Lower leg skin (tissue), 4 donors: ENCODE measurements at regions not wholly inside any gene's neighbourhood (a gene's known extent, or its start where the extent isn't known, plus 50 kb on each side); places are given as distances from the start of the nearest gene placed in this dataset.

Experiments
- DNase-seq, 2 donors: peaks; one replicate each; pipeline ENCODE4 v3.0.0-alpha.2; 2019; ENCODE audit warnings: low spot score in 2 of 2
- H3K4me3 ChIP-seq: fragments of 200-600 bp; sonication (generic); 2 replicates; pipeline ENCODE4 v1.5.1; 2017; ENCODE audit warnings: mild to moderate bottlenecking, low read depth; ENCODE audit not compliant: poor library complexity, severe bottlenecking
- CTCF ChIP-seq, 3 donors: fragments of 450-650 bp; IDR thresholded peaks; one replicate each; pipeline ENCODE4 v1.5.1; 2016; ENCODE audit warnings: antibody characterized with exemption in 3 of 3, mild to moderate bottlenecking in 3 of 3, moderate library complexity in 2 of 3
- POLR2A ChIP-seq, 2 donors: fragments of 450-650 bp; IDR thresholded peaks; one replicate each; pipeline ENCODE4 v1.6.1; 2016 to 2017; ENCODE audit warnings: antibody characterized with exemption in 2 of 2, mild to moderate bottlenecking in 1 of 2, moderate library complexity in 1 of 2
- WGBS, 2 donors: methylation state at CpG; one replicate each; pipeline ENCODE4 v1.1.5; 2018; 5-methylcytosine and 5-hydroxymethylcytosine counted together
- intact Hi-C: fragments of 100-400 bp; cut with DNase I; formaldehyde crosslinking; loops from one replicate; pipeline ENCODE4 v1.15.0; 2023; ENCODE audit warnings: low total_unique reads

- WGBS, 2 donors: 23% methylated on average over 9 of the region's 9 CpGs
- intact Hi-C loops: no loop called here
- no peak for DNase-seq
- TF ChIP-seq POLR2A (IDR thresholded peaks at IDR 0.05): no peak
- peak overlapping the region; percentile 67 for H3K4me3 ChIP-seq
These were observed 88.3 kb upstream of the IPO9 start for GRCh38 chr1:201740670-201741111.

DNA sequence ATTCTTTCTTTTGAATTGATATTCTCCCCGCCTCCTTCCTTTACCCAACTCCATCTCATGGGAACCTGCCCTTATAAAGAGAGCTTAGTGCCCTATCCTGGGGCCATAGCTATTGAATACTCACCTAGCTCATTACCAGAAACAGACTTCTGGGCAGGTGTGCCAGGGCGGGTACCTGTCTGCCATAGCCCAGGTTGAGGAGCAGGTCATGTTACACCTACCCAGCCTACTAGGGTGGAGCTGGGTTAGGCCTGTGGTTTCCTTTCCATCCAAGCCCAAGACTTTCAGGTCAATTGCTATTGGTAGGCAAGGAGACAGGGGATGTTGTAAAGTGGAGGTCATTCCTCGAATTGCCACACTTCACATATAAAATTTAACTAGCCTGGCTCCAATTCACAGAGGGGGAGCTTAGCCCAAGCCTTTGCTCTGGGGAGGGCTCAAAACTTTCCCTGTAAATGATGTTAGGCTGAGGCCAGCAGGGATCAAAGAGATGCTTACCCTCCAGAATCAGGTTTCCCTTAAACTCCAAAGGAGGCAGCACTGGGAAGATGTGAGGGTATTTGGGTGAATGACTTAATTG, 87.1 kb upstream of the IPO9 start:
- WGBS, 2 donors: 52 to 59% methylated on average over 3 of the region's 3 CpGs
- no peak for TF ChIP-seq CTCF (IDR thresholded peaks at IDR 0.05)
- no peak for TF ChIP-seq POLR2A (IDR thresholded peaks at IDR 0.05)
- intact Hi-C loops: no loop called here
- DNase-seq: no peak
- H3K4me3 ChIP-seq: no peak overlapping the region

DNA sequence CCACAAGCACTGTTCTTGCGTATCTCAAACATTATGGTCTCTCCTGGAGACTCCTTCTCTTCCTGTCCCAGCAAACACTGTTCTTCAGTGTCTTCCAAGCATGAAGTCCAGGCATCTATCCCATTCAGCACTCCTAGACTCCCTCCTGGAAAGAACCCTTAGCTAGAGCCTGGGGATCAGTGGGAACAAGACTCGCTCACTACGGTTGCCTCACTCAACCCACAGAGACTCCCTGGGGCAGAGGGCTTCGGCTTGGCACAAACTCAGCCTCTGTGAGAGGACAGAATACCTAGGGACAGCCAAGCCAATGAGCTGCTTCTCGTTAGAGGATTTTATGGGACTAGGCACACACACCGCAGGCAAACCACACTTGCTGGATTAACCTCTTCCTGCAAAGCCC, 86.5 kb upstream of the IPO9 start:
- DNase-seq: no peak
- 35 to 41% methylated on average over 6 of the region's 6 CpGs for WGBS, 2 donors
- intact Hi-C loops: no loop called here
- H3K4me3 ChIP-seq: no peak overlapping the region
- TF ChIP-seq CTCF (IDR thresholded peaks at IDR 0.05) (no peak), POLR2A (IDR thresholded peaks at IDR 0.05) (no peak)

DNA sequence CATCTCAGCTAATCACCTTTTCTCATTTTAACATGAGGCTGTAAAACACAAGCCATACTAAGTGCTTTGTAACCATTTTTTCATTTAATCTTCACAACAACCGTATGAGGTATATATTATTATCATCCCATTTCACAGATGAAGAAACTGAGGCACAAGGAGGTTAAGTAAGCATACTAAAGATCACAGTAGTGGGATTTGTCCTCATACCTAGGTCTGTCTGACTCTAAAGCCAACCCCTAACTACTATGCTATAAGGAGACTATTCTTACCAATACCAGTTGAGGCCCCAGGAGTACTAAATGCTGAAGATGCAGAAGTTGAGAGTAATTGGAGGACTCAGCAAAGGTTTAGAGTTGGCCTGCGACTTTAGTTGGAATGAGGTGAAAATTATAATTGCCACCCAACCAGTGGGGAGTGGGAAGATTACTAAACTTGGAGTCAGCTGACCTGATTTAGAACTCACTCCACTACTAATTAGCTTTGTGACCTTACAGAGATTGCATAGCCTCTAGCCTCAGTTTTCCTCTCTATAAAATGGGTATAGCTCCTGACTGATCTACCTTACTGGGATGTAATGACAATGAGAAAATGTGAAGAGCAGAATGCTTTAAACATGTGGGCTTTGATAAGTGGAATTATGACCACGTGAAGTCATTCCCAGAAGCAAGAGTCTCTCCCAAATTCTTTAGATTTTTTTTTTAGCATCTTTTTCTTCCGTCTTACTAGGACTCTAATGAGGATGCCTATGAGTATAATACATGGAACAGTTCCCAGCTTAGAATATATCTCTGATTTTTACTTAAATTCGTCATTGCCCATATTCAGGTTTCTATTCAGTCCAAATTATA, 85.8 kb upstream of the IPO9 start:
- no peak overlapping the region for H3K4me3 ChIP-seq
- DNase-seq: no peak
- TF ChIP-seq POLR2A (IDR thresholded peaks at IDR 0.05) (no peak), CTCF (IDR thresholded peaks at IDR 0.05) (no peak)
- WGBS, 2 donors: 87 to 89% methylated on average over 5 of the region's 5 CpGs
- intact Hi-C loops: no loop called here

DNA sequence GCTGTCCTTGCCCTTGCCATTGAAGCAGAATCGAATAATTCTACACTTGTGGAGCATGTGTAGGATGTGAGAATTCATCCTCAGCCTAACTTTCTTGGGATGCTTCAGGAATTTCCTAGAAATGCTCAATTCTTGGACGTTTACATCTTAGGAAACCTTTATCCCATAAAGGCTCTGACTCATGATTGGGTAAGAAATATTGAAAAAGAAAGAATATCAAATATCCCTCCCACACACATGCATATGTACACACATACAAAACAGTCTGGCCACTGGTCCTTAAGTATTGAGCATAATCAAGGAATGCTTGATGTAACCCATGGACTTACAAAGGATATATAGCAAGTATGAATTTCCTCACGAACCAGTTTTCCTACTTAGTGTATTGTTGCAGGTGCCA, 83.9 kb upstream of the IPO9 start:
- TF ChIP-seq CTCF (IDR thresholded peaks at IDR 0.05) (no peak), POLR2A (IDR thresholded peaks at IDR 0.05) (no peak)
- H3K4me3 ChIP-seq: no peak overlapping the region
- no peak for DNase-seq
- 55 to 70% methylated on average over 3 of the region's 3 CpGs for WGBS, 2 donors
- intact Hi-C loops: no loop called here

DNA sequence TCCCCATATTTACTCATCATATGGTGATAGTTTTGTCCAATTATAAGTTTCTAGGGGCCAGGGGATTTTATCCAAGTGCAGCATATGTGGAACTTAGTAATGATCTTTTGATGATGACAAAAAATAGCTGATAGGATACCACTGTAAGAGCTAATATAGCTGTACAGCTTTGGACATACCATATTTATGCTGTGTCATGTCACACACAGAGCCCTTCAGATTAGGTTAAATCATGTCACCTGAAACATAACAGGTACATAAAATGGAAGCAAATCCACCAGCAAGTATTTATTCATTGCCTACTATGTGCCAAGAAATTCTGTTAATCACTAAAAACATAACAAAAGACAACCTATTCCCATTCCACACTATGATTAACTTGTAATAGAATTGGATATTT, 82.8 kb upstream of the IPO9 start:
- H3K4me3 ChIP-seq: no peak overlapping the region
- intact Hi-C loops: no loop called here
- TF ChIP-seq CTCF (IDR thresholded peaks at IDR 0.05): no peak
- no peak for TF ChIP-seq POLR2A (IDR thresholded peaks at IDR 0.05)
- DNase-seq: no peak
